HG02885 (cell line): ENCODE measurements at regions not wholly inside any gene's neighbourhood (a gene's known extent, or its start where the extent isn't known, plus 50 kb on each side); places are given as distances from the start of the nearest gene placed in this dataset.
"Not testable (repeated sequence)": the region's sequence is repeated elsewhere in the genome, so short reads cannot be mapped to it uniquely, and the experiment has no call there.

Experiments used
- ATAC-seq: cut with Tn5 transposase; IDR thresholded peaks from one replicate; pipeline ENCODE4 v1.9.1; 2021; ENCODE audit warnings: mild to moderate bottlenecking; ENCODE audit not compliant: unreplicated experiment, poor library complexity

- ATAC-seq = not testable (repeated sequence)
Measured at GRCh38 chr1:120656116-120656515, 67.6 kb upstream of the NBPF26 start.

GRCh38 chr1:120657804-120658203 is 65.9 kb upstream of the NBPF26 start:
- ATAC-seq = not testable (repeated sequence)

DNA sequence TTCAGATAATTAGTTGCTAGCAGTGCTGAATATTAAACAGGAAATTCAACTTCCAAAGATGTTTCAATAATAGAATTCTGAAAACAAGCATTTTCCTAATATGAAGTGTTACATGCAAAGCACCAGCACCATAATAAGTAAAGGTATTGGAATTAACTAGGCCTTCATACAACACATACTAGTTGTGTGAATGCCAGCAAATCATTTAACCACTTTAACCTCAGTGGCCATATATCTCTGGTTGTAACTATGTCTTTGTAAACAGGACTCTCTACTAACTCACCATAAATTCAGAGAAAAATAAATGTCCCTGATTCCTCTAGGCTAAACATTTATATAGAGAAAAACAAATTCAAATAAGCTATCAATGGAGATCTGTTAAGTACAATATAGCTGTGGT is 65.1 kb upstream of the NBPF26 start:
- ATAC-seq = not testable (repeated sequence)

DNA sequence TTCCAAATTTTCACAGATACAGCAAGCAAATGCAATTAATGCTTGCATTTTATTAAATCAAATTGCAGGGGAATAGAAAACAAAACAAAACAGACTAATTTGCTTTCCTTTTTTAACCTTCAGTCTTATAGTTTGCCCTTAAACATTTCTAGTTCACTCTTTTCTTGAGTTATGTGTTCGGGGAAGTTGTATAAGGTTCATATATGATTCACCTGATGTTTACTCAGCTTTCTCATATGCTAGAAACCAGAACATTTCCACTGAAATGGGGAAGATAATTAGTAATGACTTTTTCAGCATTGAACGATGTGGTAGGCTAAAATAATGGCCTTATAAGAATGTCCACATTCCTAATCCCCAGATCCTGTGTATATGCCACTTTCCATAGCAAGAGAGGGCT is 64.6 kb upstream of the NBPF26 start:
- not testable (repeated sequence) for ATAC-seq

GRCh38 chr1:120664376-120665249 is 59.1 kb upstream of the NBPF26 start:
- ATAC-seq = not testable (repeated sequence)

- peak; percentile 68 for ATAC-seq
Measured at GRCh38 chr1:120665250-120665577, 58.5 kb upstream of the NBPF26 start.

DNA sequence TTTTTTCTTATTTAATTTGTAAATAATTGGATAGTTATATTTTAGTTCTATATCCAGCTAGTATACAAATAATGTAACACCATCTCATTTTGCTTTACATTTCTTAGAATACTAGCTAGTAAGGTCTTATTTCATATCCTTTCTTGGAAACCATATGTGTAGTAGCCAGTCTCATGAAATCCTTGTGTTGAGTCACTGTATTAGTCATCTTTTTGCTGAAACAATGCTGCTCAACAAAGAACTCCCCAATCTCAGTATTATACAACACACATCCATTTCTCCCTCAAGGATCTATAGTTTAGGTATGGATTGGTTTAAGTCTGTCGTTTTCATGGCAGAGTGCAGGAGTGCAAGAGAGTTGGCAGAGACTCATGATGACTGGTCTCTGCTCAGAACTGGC is 55.6 kb upstream of the NBPF26 start:
- ATAC-seq = not testable (repeated sequence)
